HL-60 (cell line): ENCODE measurements at regions not wholly inside any gene's neighbourhood (a gene's known extent, or its start where the extent isn't known, plus 50 kb on each side); places are given as distances from the start of the nearest gene placed in this dataset.

ENCODE experiments used
- GABPA ChIP-seq: IDR thresholded peaks from 2 replicates; pipeline ENCODE4 v1.6.1; 2012; ENCODE audit warnings: low read depth
- POLR2AphosphoS5 ChIP-seq: IDR thresholded peaks from 2 replicates; pipeline ENCODE4 v1.6.1; 2012; ENCODE audit warnings: low read depth
- SPI1 ChIP-seq: IDR thresholded peaks from 2 replicates; pipeline ENCODE4 v1.6.1; 2012; ENCODE audit warnings: low read depth, mild to moderate bottlenecking, borderline replicate concordance
- TF ChIP-seq, protein P1 (sequence below): IDR thresholded peaks from one replicate; pipeline ENCODE4 v1.5.1; 2011; ENCODE audit warnings: low read length, control low read depth, inconsistent platforms; ENCODE audit not compliant: insufficient read depth
- TF ChIP-seq, protein P2 (sequence below): IDR thresholded peaks from 2 replicates; pipeline ENCODE4 v1.6.1; 2012; ENCODE audit warnings: low read depth; ENCODE audit not compliant: insufficient replicate concordance

DNA sequence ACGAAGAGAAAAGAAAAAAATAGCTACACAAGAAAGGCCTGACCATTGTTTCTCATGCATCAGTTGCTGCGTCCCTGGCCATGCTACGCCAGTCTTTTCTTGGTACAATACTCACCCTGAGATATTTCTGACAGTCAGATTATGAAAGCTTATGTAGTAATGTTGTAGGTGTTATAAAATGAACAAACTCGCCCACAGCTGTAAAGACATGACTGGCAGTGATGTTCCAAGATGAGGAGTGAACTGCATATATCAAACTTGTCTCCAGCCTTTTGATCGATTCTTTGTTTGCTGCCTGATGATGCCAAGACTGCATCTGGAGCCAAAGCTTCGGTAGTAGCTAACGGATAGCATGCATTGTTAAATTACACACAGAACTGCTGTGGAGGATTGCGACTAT lies 822.7 kb downstream of the TUSC7 start:
- TF ChIP-seq, protein P1, sequence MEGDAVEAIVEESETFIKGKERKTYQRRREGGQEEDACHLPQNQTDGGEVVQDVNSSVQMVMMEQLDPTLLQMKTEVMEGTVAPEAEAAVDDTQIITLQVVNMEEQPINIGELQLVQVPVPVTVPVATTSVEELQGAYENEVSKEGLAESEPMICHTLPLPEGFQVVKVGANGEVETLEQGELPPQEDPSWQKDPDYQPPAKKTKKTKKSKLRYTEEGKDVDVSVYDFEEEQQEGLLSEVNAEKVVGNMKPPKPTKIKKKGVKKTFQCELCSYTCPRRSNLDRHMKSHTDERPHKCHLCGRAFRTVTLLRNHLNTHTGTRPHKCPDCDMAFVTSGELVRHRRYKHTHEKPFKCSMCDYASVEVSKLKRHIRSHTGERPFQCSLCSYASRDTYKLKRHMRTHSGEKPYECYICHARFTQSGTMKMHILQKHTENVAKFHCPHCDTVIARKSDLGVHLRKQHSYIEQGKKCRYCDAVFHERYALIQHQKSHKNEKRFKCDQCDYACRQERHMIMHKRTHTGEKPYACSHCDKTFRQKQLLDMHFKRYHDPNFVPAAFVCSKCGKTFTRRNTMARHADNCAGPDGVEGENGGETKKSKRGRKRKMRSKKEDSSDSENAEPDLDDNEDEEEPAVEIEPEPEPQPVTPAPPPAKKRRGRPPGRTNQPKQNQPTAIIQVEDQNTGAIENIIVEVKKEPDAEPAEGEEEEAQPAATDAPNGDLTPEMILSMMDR = no peak
- TF ChIP-seq, protein P2, sequence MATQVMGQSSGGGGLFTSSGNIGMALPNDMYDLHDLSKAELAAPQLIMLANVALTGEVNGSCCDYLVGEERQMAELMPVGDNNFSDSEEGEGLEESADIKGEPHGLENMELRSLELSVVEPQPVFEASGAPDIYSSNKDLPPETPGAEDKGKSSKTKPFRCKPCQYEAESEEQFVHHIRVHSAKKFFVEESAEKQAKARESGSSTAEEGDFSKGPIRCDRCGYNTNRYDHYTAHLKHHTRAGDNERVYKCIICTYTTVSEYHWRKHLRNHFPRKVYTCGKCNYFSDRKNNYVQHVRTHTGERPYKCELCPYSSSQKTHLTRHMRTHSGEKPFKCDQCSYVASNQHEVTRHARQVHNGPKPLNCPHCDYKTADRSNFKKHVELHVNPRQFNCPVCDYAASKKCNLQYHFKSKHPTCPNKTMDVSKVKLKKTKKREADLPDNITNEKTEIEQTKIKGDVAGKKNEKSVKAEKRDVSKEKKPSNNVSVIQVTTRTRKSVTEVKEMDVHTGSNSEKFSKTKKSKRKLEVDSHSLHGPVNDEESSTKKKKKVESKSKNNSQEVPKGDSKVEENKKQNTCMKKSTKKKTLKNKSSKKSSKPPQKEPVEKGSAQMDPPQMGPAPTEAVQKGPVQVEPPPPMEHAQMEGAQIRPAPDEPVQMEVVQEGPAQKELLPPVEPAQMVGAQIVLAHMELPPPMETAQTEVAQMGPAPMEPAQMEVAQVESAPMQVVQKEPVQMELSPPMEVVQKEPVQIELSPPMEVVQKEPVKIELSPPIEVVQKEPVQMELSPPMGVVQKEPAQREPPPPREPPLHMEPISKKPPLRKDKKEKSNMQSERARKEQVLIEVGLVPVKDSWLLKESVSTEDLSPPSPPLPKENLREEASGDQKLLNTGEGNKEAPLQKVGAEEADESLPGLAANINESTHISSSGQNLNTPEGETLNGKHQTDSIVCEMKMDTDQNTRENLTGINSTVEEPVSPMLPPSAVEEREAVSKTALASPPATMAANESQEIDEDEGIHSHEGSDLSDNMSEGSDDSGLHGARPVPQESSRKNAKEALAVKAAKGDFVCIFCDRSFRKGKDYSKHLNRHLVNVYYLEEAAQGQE = no peak
- TF ChIP-seq POLR2AphosphoS5 (no peak), GABPA (no peak), SPI1 (no peak)
